A549 (cell line): ENCODE measurements at regions not wholly inside any gene's neighbourhood (a gene's known extent, or its start where the extent isn't known, plus 50 kb on each side); places are given as distances from the start of the nearest gene placed in this dataset.

Experiments
- ATAC-seq, 2 experiments: fragments of 200-7000 bp in 1 of 2; fragments of >200 bp in 1 of 2; cut with Nextera tagmentation in 1 of 2; cut with Tn5 transposase in 1 of 2; 3 replicates each; pipeline versions ENCODE4 v1.8.0 to v1.9.1; 2018 to 2020; ENCODE audit warnings: mild to moderate bottlenecking in 1 of 2, moderate library complexity in 1 of 2
- CTCF ChIA-PET: fragments of 300-600 bp; sonication (Branson Sonifier 250); formaldehyde crosslinking; extraction: SDS; loops from one replicate; lab custom pipeline; 2021; ENCODE audit warnings: antibody characterized with exemption, inconsistent platforms; lab: Yijun Ruan, JAX
- POLR2A ChIA-PET: fragments of 350-600 bp; formaldehyde crosslinking; extraction: SDS; loops from one replicate; lab custom pipeline; 2021; ENCODE audit warnings: antibody characterized with exemption, inconsistent platforms; lab: Yijun Ruan, JAX
- DNase-seq, 2 experiments: peaks; one replicate each; pipeline versions ENCODE4 v3.0.0 to v3.0.0-alpha.2; 2011 to 2016; ENCODE audit warnings: low read depth in 1 of 2, low spot score in 1 of 2
- FAIRE-seq: peaks from 2 replicates; lab custom pipeline; 2011; peaks lifted over from hg19 to GRCh38; lab: Jason Lieb, UNC
- H3K27ac ChIP-seq, 2 experiments: fragments of >200 bp; sonication (Bioruptor Twin); formaldehyde crosslinking; 3 replicates each; pipeline ENCODE4 v1.5.1; 2016 to 2017
- H3K4me1 ChIP-seq: fragments of >200 bp; sonication (Bioruptor Twin); formaldehyde crosslinking; 3 replicates; pipeline ENCODE4 v1.6.1; 2016
- H3K4me2 ChIP-seq: fragments of >200 bp; sonication (Bioruptor Twin); formaldehyde crosslinking; 3 replicates; pipeline ENCODE4 v1.6.1; 2016
- H3K4me3 ChIP-seq: fragments of >200 bp; sonication (Bioruptor Twin); formaldehyde crosslinking; 3 replicates; pipeline ENCODE4 v1.5.1; 2016
- H3K9me3 ChIP-seq: fragments of >200 bp; sonication (Bioruptor Twin); formaldehyde crosslinking; 3 replicates; pipeline ENCODE4 v1.6.1; 2016
- BHLHE40 ChIP-seq: IDR thresholded peaks from 2 replicates; pipeline ENCODE4 v1.6.1; 2012; ENCODE audit warnings: low read depth, low read length, inconsistent platforms
- CBX2 ChIP-seq: fragments of 200-600 bp; sonication (generic); IDR thresholded peaks from 2 replicates; pipeline ENCODE4 v1.6.1; 2016; ENCODE audit warnings: low read depth, mild to moderate bottlenecking, borderline replicate concordance
- CHD2 ChIP-seq: fragments of 150-350 bp; IDR thresholded peaks from 2 replicates; pipeline ENCODE4 v1.6.1; 2014; ENCODE audit warnings: low read length; ENCODE audit not compliant: partially characterized antibody
- CHD4 ChIP-seq: fragments of 200-600 bp; sonication (generic); IDR thresholded peaks from 2 replicates; pipeline ENCODE4 v1.6.1; 2016; ENCODE audit warnings: antibody characterized with exemption, mild to moderate bottlenecking, borderline replicate concordance
- EHF ChIP-seq: fragments of 250-450 bp; sonication (Bioruptor Pico); IDR thresholded peaks from 2 replicates; pipeline ENCODE4 v1.5.0; 2020; ENCODE audit warnings: mild to moderate bottlenecking
- EHMT2 ChIP-seq: fragments of 200-600 bp; sonication (generic); IDR thresholded peaks from 2 replicates; pipeline ENCODE4 v1.6.1; 2016; ENCODE audit warnings: antibody characterized with exemption, low read depth, mild to moderate bottlenecking, moderate library complexity
- EP300 ChIP-seq, 2 experiments: fragments of >200 bp; sonication (Bioruptor Twin); formaldehyde crosslinking; IDR thresholded peaks; 2 replicates in 1 of 2; 3 replicates in 1 of 2; pipeline ENCODE4 v1.6.1; 2016 to 2017
- ESRRA ChIP-seq: fragments of 150-350 bp; IDR thresholded peaks from 2 replicates; pipeline ENCODE4 v1.6.1; 2014; ENCODE audit warnings: mild to moderate bottlenecking, low read length, borderline replicate concordance
- FOSL2 ChIP-seq, 2 experiments: fragments of 450-650 bp in 1 of 2; fragments of >200 bp in 1 of 2; sonication (Bioruptor Twin) in 1 of 2; formaldehyde crosslinking; IDR thresholded peaks; 2 replicates each; pipeline versions ENCODE4 v1.5.0 to v1.6.1; 2016 to 2020; ENCODE audit warnings: mild to moderate bottlenecking in 1 of 2, moderate library complexity in 1 of 2
- GATA3 ChIP-seq: IDR thresholded peaks from 2 replicates; pipeline ENCODE4 v1.6.1; 2012; ENCODE audit warnings: borderline replicate concordance
- HDAC2 ChIP-seq: fragments of 200-600 bp; sonication (generic); IDR thresholded peaks from 2 replicates; pipeline ENCODE4 v1.6.1; 2016
- HEYL ChIP-seq: fragments of 250-450 bp; sonication (Bioruptor Pico); IDR thresholded peaks from 2 replicates; pipeline ENCODE4 v1.8.0; 2021; ENCODE audit warnings: mild to moderate bottlenecking, moderate library complexity
- HOXA7 ChIP-seq: fragments of 250-450 bp; sonication (Bioruptor Pico); IDR thresholded peaks from 2 replicates; pipeline ENCODE4 v1.5.0; 2020; ENCODE audit warnings: mild to moderate bottlenecking, moderate library complexity
- HOXB5 ChIP-seq: fragments of 250-450 bp; sonication (Bioruptor Pico); IDR thresholded peaks from 2 replicates; pipeline ENCODE4 v1.5.0; 2020; ENCODE audit warnings: mild to moderate bottlenecking, moderate library complexity
- JUNB ChIP-seq: fragments of >200 bp; sonication (Bioruptor Twin); formaldehyde crosslinking; IDR thresholded peaks from 2 replicates; pipeline ENCODE4 v1.6.1; 2016
- KDM1A ChIP-seq: fragments of 200-600 bp; sonication (generic); IDR thresholded peaks from 2 replicates; pipeline ENCODE4 v1.6.1; 2016; ENCODE audit warnings: low read depth, mild to moderate bottlenecking
- KDM5A ChIP-seq: fragments of 200-600 bp; sonication (generic); IDR thresholded peaks from 2 replicates; pipeline ENCODE4 v1.6.1; 2016; ENCODE audit warnings: antibody characterized with exemption, mild to moderate bottlenecking
- MAFK ChIP-seq: fragments of 450-650 bp; IDR thresholded peaks from 2 replicates; pipeline ENCODE4 v1.6.1; 2014; ENCODE audit not compliant: partially characterized antibody
- MAZ ChIP-seq: fragments of 150-350 bp; IDR thresholded peaks from 2 replicates; pipeline ENCODE4 v1.6.1; 2014; ENCODE audit warnings: antibody characterized with exemption, low read depth, low read length, borderline replicate concordance
- MYC ChIP-seq: IDR thresholded peaks from 2 replicates; pipeline ENCODE4 v1.6.1; 2012; ENCODE audit warnings: mild to moderate bottlenecking, inconsistent platforms, low read length, improper control_type of control experiment, borderline replicate concordance
- NR3C1 ChIP-seq: fragments of >200 bp; sonication (Bioruptor Twin); formaldehyde crosslinking; IDR thresholded peaks from 3 replicates; pipeline ENCODE4 v1.6.1; 2017
- PHF8 ChIP-seq: fragments of 200-600 bp; sonication (generic); IDR thresholded peaks from 2 replicates; pipeline ENCODE4 v1.6.1; 2016; ENCODE audit warnings: low read depth, mild to moderate bottlenecking, antibody characterized with exemption, moderate library complexity, borderline replicate concordance
- POLR2AphosphoS2 ChIP-seq: conservative IDR thresholded peaks from 2 replicates; pipeline ENCODE4 v1.6.1; 2012; ENCODE audit warnings: low read length, improper control_type of control experiment, inconsistent platforms
- RAD21 ChIP-seq, 2 experiments: fragments of >200 bp in 1 of 2; sonication (Bioruptor Twin) in 1 of 2; formaldehyde crosslinking in 1 of 2; IDR thresholded peaks in 1 of 2; conservative IDR thresholded peaks in 1 of 2; 2 replicates in 1 of 2; 3 replicates in 1 of 2; pipeline ENCODE4 v1.6.1; 2012 to 2018; ENCODE audit warnings: inconsistent platforms in 1 of 2
- RARB ChIP-seq: fragments of 250-450 bp; sonication (Bioruptor Pico); IDR thresholded peaks from 2 replicates; pipeline ENCODE4 v1.8.0; 2021; ENCODE audit warnings: mild to moderate bottlenecking, moderate library complexity
- RCOR1 ChIP-seq: fragments of 150-350 bp; IDR thresholded peaks from 2 replicates; pipeline ENCODE4 v1.6.1; 2014; ENCODE audit warnings: antibody characterized with exemption, low read length, low read depth
- RFX5 ChIP-seq: fragments of 450-650 bp; IDR thresholded peaks from 2 replicates; pipeline ENCODE4 v1.7.1; 2014; ENCODE audit warnings: antibody characterized with exemption, mild to moderate bottlenecking, moderate library complexity
- RNF2 ChIP-seq: fragments of 200-600 bp; sonication (generic); IDR thresholded peaks from 2 replicates; pipeline ENCODE4 v1.6.1; 2016; ENCODE audit warnings: low read depth, mild to moderate bottlenecking, antibody characterized with exemption, moderate library complexity, borderline replicate concordance
- SREBF2 ChIP-seq: fragments of 450-650 bp; IDR thresholded peaks from 2 replicates; pipeline ENCODE4 v1.6.1; 2014; ENCODE audit warnings: mild to moderate bottlenecking, moderate library complexity
- TP53 ChIP-seq: fragments of 250-450 bp; sonication (Bioruptor Pico); IDR thresholded peaks from 2 replicates; pipeline ENCODE4 v1.5.0; 2021; ENCODE audit warnings: mild to moderate bottlenecking, moderate library complexity
- ZC3H11A ChIP-seq: fragments of 450-650 bp; IDR thresholded peaks from 2 replicates; pipeline ENCODE4 v1.6.1; 2014; ENCODE audit warnings: antibody characterized with exemption, mild to moderate bottlenecking
- ZNF302 ChIP-seq: fragments of 250-450 bp; sonication (Bioruptor Pico); IDR thresholded peaks from 2 replicates; pipeline ENCODE4 v1.9.0; 2021; ENCODE audit warnings: inconsistent platforms, mild to moderate bottlenecking, moderate library complexity
- WGBS: methylation state at CpG from one replicate; pipeline ENCODE4 v1.1.6; 2017; ENCODE audit errors: missing lambda C conversion rate; 5-methylcytosine and 5-hydroxymethylcytosine counted together
- TF ChIP-seq, protein P1 (sequence below): fragments of >200 bp; sonication (Bioruptor Twin); formaldehyde crosslinking; IDR thresholded peaks from 3 replicates; pipeline ENCODE4 v1.6.1; 2016
- TF ChIP-seq, protein P2 (sequence below): fragments of 250-450 bp; sonication (Bioruptor Pico); IDR thresholded peaks from 2 replicates; pipeline ENCODE4 v1.5.0; 2020; ENCODE audit warnings: low read depth, mild to moderate bottlenecking, moderate library complexity
- TF ChIP-seq, protein P3 (sequence below): fragments of 200-600 bp; sonication (generic); IDR thresholded peaks from 2 replicates; pipeline ENCODE4 v1.6.1; 2016; ENCODE audit warnings: antibody characterized with exemption, mild to moderate bottlenecking, moderate library complexity
- TF ChIP-seq, protein P4 (sequence below): fragments of 450-650 bp; IDR thresholded peaks from 2 replicates; pipeline ENCODE4 v1.6.1; 2014; ENCODE audit warnings: antibody characterized with exemption

DNA sequence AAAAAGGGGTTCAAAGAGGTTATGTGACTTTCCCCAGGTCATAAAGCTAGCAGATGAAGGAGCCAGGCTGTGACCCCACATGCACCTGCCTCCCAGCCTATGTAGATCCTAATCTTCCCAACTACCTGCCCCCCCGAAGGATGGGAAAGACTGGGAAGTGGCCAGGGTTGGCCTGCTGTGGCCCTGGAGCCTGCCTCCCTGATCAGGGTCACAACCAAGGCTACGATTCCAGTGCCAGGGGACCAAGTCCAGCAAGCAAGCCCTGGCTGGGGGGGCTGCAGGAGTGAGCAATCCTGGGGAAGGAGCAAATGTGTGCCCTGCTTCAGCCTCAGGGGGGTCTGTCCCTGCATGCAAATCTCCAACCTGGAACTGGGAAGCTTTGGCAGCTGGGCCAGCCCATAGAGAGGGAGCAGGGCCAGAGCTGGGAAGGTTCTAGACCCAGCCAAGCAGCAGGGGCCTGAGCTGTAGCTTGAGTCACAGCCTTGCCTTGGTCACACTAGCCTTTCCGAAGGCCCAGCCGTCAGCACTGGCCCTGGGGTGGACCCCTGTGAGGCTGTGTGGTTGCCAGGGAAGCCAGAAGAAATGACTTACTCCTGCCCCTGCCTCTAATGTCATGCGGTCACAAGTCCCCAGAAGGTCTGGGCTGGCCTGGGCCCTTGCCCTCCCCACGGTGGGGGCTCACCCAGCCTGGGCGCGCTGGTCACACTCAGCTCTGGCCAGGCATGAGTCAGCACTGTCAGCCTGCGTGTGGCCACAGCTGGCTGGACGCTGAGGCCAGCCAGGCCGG lies 96.4 kb upstream of the ZMIZ1 start:
- Histone ChIP-seq H3K4me3 (peak overlapping the region; percentile 47; the same call in 1 of the 3 replicates), H3K27ac (peak overlapping the region; percentile 96), H3K9me3 (no peaks in the 10 kb centered on the region), H3K4me1 (peaks cover 42% of the 10 kb centered on the region), H3K4me2 (peak overlapping the region; percentile 94)
- peak; percentile 42 to 54 for ATAC-seq
- ChIA-PET POLR2A (interaction anchor here (1.4 to 2.7 kb wide), 3 partner anchors 16 to 717 kb away, joined by 3 to 12 read pairs (median 5); no protein-coding TSS in a partner anchor), CTCF (interaction anchor here (0.7 to 2.1 kb wide), 2 partner anchors 223 to 299 kb away, joined by 3 to 8 read pairs; no protein-coding TSS in a partner anchor)
- 11% methylated on average over 10 of the region's 11 CpGs for WGBS
- peak; percentile 48 to 70 for DNase-seq
- no peak for FAIRE-seq
- TF ChIP-seq EHMT2 = no peak
- TF ChIP-seq MYC = no peak
- no peak for TF ChIP-seq ESRRA
- TF ChIP-seq EP300 (IDR thresholded peaks at IDR 0.05) = no peak; a peak in 1 of 5 replicates
- TF ChIP-seq RAD21 (conservative IDR thresholded peaks at IDR 0.05 in 1 of 2, IDR thresholded peaks at IDR 0.05 in 1 of 2) = no peak
- TF ChIP-seq HDAC2 = no peak
- TF ChIP-seq FOSL2 (IDR thresholded peaks at IDR 0.05) = no peak
- TF ChIP-seq FOSL2 (CRISPR knock-in tag; IDR thresholded peaks at IDR 0.05) = peak; percentile 75
- no peak for TF ChIP-seq HEYL (CRISPR knock-in tag)
- peak; percentile 39; the same call in 1 of the 2 replicates for TF ChIP-seq JUNB
- TF ChIP-seq, protein P1, sequence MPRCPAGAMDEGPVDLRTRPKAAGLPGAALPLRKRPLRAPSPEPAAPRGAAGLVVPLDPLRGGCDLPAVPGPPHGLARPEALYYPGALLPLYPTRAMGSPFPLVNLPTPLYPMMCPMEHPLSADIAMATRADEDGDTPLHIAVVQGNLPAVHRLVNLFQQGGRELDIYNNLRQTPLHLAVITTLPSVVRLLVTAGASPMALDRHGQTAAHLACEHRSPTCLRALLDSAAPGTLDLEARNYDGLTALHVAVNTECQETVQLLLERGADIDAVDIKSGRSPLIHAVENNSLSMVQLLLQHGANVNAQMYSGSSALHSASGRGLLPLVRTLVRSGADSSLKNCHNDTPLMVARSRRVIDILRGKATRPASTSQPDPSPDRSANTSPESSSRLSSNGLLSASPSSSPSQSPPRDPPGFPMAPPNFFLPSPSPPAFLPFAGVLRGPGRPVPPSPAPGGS = no peak
- TF ChIP-seq, protein P2, sequence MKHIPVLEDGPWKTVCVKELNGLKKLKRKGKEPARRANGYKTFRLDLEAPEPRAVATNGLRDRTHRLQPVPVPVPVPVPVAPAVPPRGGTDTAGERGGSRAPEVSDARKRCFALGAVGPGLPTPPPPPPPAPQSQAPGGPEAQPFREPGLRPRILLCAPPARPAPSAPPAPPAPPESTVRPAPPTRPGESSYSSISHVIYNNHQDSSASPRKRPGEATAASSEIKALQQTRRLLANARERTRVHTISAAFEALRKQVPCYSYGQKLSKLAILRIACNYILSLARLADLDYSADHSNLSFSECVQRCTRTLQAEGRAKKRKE (CRISPR knock-in tag) = peak; percentile 25; the same call in 1 of the 2 replicates
- no peak for TF ChIP-seq POLR2AphosphoS2
- TF ChIP-seq ZNF302 = no peak
- no peak for TF ChIP-seq GATA3
- TF ChIP-seq KDM5A = no peak
- TF ChIP-seq, protein P3, sequence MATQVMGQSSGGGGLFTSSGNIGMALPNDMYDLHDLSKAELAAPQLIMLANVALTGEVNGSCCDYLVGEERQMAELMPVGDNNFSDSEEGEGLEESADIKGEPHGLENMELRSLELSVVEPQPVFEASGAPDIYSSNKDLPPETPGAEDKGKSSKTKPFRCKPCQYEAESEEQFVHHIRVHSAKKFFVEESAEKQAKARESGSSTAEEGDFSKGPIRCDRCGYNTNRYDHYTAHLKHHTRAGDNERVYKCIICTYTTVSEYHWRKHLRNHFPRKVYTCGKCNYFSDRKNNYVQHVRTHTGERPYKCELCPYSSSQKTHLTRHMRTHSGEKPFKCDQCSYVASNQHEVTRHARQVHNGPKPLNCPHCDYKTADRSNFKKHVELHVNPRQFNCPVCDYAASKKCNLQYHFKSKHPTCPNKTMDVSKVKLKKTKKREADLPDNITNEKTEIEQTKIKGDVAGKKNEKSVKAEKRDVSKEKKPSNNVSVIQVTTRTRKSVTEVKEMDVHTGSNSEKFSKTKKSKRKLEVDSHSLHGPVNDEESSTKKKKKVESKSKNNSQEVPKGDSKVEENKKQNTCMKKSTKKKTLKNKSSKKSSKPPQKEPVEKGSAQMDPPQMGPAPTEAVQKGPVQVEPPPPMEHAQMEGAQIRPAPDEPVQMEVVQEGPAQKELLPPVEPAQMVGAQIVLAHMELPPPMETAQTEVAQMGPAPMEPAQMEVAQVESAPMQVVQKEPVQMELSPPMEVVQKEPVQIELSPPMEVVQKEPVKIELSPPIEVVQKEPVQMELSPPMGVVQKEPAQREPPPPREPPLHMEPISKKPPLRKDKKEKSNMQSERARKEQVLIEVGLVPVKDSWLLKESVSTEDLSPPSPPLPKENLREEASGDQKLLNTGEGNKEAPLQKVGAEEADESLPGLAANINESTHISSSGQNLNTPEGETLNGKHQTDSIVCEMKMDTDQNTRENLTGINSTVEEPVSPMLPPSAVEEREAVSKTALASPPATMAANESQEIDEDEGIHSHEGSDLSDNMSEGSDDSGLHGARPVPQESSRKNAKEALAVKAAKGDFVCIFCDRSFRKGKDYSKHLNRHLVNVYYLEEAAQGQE = no peak
- TF ChIP-seq, protein P4, sequence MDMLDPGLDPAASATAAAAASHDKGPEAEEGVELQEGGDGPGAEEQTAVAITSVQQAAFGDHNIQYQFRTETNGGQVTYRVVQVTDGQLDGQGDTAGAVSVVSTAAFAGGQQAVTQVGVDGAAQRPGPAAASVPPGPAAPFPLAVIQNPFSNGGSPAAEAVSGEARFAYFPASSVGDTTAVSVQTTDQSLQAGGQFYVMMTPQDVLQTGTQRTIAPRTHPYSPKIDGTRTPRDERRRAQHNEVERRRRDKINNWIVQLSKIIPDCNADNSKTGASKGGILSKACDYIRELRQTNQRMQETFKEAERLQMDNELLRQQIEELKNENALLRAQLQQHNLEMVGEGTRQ = no peak
- TF ChIP-seq EHF (CRISPR knock-in tag) = no peak
- TF ChIP-seq RCOR1 = no peak
- TF ChIP-seq CBX2 = no peak
- peak; percentile 85 for TF ChIP-seq MAFK
- TF ChIP-seq NR3C1 = no peak
- no peak for TF ChIP-seq RNF2
- no peak for TF ChIP-seq RARB (CRISPR knock-in tag)
- no peak for TF ChIP-seq SREBF2
- TF ChIP-seq TP53 = no peak; the same call in 1 of the 2 replicates
- TF ChIP-seq RFX5 = no peak
- no peak for TF ChIP-seq KDM1A
- TF ChIP-seq PHF8 = no peak
- no peak for TF ChIP-seq CHD2
- TF ChIP-seq BHLHE40 = no peak
- no peak for TF ChIP-seq HOXA7 (CRISPR knock-in tag)
- no peak for TF ChIP-seq CHD4
- TF ChIP-seq ZC3H11A = no peak
- no peak for TF ChIP-seq MAZ
- TF ChIP-seq HOXB5 (CRISPR knock-in tag) = 0 out of 2 replicates have a peak, but pooled peaks have one; percentile 27
